Occipital lobe (tissue), 1 donor: ENCODE measurements at regions not wholly inside any gene's neighbourhood (a gene's known extent, or its start where the extent isn't known, plus 50 kb on each side); places are given as distances from the start of the nearest gene placed in this dataset.
"Not testable (repeated sequence)": the region's sequence is repeated elsewhere in the genome, so short reads cannot be mapped to it uniquely, and the experiment has no call there.

Source experiments
- DNase-seq: peaks from one replicate; lab custom pipeline; 2025; lab: John Stamatoyannopoulos, UW

- no peak for DNase-seq
Observed at GRCh38 chr4:33974270-33974669, 2270.0 kb downstream of the ARAP2 start.

GRCh38 chr4:33975995-33976394, 2268.3 kb downstream of the ARAP2 start:
- no peak for DNase-seq

- DNase-seq, result not testable (repeated sequence)
Observed at GRCh38 chr4:33979781-33980180, 2264.5 kb downstream of the ARAP2 start.

GRCh38 chr4:33980361-33980760, 2264.0 kb downstream of the ARAP2 start:
- DNase-seq, result no peak

- DNase-seq, result no peak
Observed at GRCh38 chr4:33989820-33990443, 2254.4 kb downstream of the ARAP2 start.

- DNase-seq, result no peak
Observed at GRCh38 chr4:33996075-33996718, 2248.1 kb downstream of the ARAP2 start.

- no peak for DNase-seq
Observed at GRCh38 chr4:33998291-33998690, 2246.0 kb downstream of the ARAP2 start.

GRCh38 chr4:34000356-34000755, 2244.0 kb downstream of the ARAP2 start:
- no peak for DNase-seq

GRCh38 chr4:34006540-34006939, 2237.8 kb downstream of the ARAP2 start:
- DNase-seq, result not testable (repeated sequence)

- DNase-seq, result no peak
Observed at GRCh38 chr4:34009951-34010350, 2234.4 kb downstream of the ARAP2 start.

- no peak for DNase-seq
Observed at GRCh38 chr4:34010751-34011519, 2233.4 kb downstream of the ARAP2 start.

GRCh38 chr4:34035225-34035624, 2209.1 kb downstream of the ARAP2 start:
- no peak for DNase-seq

- DNase-seq, result no peak
Observed at GRCh38 chr4:34037280-34037679, 2207.0 kb downstream of the ARAP2 start.

GRCh38 chr4:34039766-34040165, 2204.5 kb downstream of the ARAP2 start:
- DNase-seq, result no peak

- no peak for DNase-seq
Observed at GRCh38 chr4:34043131-34043530, 2201.2 kb downstream of the ARAP2 start.

- no peak for DNase-seq
Observed at GRCh38 chr4:34046580-34046979, 2197.7 kb downstream of the ARAP2 start.

GRCh38 chr4:34047363-34047762, 2197.0 kb downstream of the ARAP2 start:
- no peak for DNase-seq

GRCh38 chr4:34066126-34066525, 2178.2 kb downstream of the ARAP2 start:
- DNase-seq, result no peak

- DNase-seq, result no peak
Observed at GRCh38 chr4:34091451-34091850, 2152.9 kb downstream of the ARAP2 start.

- no peak for DNase-seq
Observed at GRCh38 chr4:34094114-34094513, 2150.2 kb downstream of the ARAP2 start.

- DNase-seq, result no peak
Observed at GRCh38 chr4:34105311-34105710, 2139.0 kb downstream of the ARAP2 start.

GRCh38 chr4:34108391-34108790, 2135.9 kb downstream of the ARAP2 start:
- no peak for DNase-seq

- DNase-seq, result no peak
Observed at GRCh38 chr4:34112573-34112972, 2131.7 kb downstream of the ARAP2 start.
